Heart left ventricle (tissue), 13 donors: ENCODE measurements at regions not wholly inside any gene's neighbourhood (a gene's known extent, or its start where the extent isn't known, plus 50 kb on each side); places are given as distances from the start of the nearest gene placed in this dataset.

Experiments used
- POLR2A ChIP-seq, 2 donors: fragments of 450-650 bp; IDR thresholded peaks; one replicate each; pipeline ENCODE4 v1.6.1; 2017; ENCODE audit warnings: antibody characterized with exemption in 2 of 2, mild to moderate bottlenecking in 2 of 2, moderate library complexity in 2 of 2
- TF ChIP-seq, protein P1 (sequence below), 12 donors: fragments of 200-600 bp; sonication (generic) in 4 of 12; IDR thresholded peaks; one replicate each; pipeline versions ENCODE4 v1.5.0 to v1.8.0; 2018 to 2022; ENCODE audit warnings: antibody characterized with exemption in 12 of 12, mild to moderate bottlenecking in 5 of 12
- donor health status: ischemic (EF 13 %, LVEDD 7.1; RV severe dilation, severe dysfunction).
- donor health status: DM: no; HTN: yes; CAD: no.
- donor health status: DM: no; HTN: no; CAD: no.
- donor health status: ischemic (EF 25% LVEDD 6.9; RV normal size, moderate dysfunction).
- donor health status: ischemic (EF 25% LVEDD 5.7; RV mildly dilated, moderate dysfunction).
- donor health status: ischemic (EF 35%, LVEDD 5.7; RV mildly dilated, moderate dysfunction).
- donor health status: nonischemic (EF 11% LVEDD 7.7; RV severe dilation, severe dysfunction).
- donor health status: DM: yes; HTN: yes; CAD: no.
- donor health status: PGD.
- donor health status: ischemic (EF 29% LVEDD 5.4; RV normal size, mild dysfunction).
- donor health status: nonischemic (EF 23%, LVEDD 6.1; RV moderate dilation, normal function).

DNA sequence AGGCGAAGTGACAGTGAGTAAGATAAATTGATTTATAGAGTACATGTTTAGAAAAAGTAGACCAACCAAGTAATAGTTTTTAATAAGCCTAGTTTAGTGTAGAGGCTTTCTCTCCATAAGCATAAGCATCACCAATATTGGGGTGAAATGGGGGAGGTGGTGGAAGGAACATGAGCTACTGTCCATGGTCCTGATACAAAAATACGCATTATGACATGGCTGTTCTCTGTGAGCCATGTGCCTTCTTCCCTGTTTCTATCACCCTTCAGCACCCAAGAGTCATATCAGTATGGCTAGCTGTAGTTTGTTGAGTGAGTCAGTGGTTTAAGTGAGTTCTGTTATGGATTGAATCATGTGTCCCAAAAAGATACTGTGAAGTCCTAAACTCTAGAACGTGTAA, 150.8 kb downstream of the EDN1 start:
- TF ChIP-seq, protein P1, sequence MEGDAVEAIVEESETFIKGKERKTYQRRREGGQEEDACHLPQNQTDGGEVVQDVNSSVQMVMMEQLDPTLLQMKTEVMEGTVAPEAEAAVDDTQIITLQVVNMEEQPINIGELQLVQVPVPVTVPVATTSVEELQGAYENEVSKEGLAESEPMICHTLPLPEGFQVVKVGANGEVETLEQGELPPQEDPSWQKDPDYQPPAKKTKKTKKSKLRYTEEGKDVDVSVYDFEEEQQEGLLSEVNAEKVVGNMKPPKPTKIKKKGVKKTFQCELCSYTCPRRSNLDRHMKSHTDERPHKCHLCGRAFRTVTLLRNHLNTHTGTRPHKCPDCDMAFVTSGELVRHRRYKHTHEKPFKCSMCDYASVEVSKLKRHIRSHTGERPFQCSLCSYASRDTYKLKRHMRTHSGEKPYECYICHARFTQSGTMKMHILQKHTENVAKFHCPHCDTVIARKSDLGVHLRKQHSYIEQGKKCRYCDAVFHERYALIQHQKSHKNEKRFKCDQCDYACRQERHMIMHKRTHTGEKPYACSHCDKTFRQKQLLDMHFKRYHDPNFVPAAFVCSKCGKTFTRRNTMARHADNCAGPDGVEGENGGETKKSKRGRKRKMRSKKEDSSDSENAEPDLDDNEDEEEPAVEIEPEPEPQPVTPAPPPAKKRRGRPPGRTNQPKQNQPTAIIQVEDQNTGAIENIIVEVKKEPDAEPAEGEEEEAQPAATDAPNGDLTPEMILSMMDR (IDR thresholded peaks at IDR 0.05), result no peak
- TF ChIP-seq POLR2A (IDR thresholded peaks at IDR 0.05), result no peak
